Stimulated activated CD8-positive, alpha-beta memory T cell treated with anti-CD3 and anti-CD28 coated beads, Interleukin-15, amount 100 ng/mL, for 1 hour (primary cell): ENCODE measurements at regions not wholly inside any gene's neighbourhood (a gene's known extent, or its start where the extent isn't known, plus 50 kb on each side); places are given as distances from the start of the nearest gene placed in this dataset.

Experiments
- DNase-seq: peaks from one replicate; pipeline ENCODE4 v3.0.0-alpha.2; 2020; ENCODE audit warnings: low read depth

DNA sequence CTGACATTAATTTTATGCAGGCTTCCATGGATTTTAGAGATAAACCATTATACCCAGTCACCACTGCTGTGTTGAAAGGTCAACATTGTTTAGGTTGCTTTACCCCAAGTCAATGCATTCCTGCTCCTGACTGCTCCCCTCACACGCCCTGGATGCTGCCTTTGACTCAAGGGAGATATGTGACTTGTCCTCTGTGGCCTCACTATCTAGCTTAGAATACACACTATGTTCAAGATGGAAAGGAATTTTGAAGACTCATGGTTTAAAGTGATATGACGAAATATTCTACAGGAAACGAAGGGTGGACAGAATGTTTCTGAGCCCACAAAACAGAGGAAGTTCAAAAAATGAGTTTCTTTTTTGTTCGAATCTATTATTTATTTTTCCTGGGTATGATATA, 170.4 kb upstream of the NR5A2 start:
- no peak for DNase-seq

- DNase-seq: no peak
These were observed 170.0 kb upstream of the NR5A2 start for GRCh38 chr1:199857516-199857915.

DNA sequence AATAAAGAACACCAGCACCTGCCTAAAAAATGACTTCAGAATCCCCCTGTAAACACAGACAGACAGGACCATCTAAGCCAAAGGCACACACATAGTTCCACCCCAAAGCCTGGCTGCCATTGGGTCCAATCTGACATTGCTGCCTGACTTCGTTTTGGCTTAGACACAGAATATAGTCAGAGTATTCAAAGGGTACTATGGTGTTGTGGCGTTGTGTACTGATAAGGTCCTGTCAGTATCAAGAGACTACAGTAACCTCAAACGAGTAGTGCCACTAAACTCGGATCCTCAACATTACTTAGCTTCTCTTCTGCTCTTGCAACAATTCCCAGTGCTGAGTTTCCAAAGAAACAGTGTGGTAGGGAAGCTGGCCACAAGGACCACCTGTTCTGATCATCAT, 169.3 kb upstream of the NR5A2 start:
- DNase-seq: no peak

DNA sequence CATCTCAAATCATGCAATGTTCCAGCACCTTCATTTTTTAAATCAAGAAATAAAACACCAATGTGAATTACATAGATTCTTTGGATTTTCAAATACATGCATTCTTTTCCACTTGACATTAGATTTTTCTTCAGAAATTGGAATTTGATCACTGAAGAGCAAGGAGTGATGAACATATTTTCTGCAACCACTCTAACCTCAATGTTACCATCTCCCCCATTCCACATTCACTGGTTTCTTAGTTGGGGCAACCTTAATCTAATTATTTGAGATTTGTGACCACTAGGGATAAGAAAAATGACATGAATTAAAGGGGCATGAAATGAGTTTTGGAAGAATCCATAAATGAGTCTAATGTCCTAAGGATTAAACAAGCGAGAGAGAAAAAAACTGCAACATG, 168.7 kb upstream of the NR5A2 start:
- DNase-seq: no peak

DNA sequence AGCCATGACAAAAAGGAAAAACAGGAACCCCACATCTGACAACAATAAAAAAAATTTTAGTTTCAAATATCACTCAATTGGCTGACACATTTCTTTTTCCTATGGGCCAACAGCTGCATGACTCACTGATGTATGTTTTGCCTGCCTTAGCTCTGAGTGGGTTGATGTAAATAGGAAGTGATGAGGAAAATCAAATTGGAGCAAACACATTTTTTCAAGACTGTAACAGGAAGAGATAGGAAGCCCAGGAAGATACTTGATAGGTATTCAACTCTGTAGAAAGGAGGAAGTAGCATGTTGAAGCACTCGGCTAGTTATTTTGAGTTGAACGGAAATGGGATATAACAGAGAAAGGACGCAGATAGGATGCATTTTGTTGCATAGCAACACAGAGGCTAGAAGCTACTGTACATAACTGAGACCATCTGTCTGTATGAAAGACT, 168.0 kb upstream of the NR5A2 start:
- DNase-seq: no peak

- DNase-seq: no peak
These were observed 166.3 kb upstream of the NR5A2 start for GRCh38 chr1:199861020-199861795.

DNA sequence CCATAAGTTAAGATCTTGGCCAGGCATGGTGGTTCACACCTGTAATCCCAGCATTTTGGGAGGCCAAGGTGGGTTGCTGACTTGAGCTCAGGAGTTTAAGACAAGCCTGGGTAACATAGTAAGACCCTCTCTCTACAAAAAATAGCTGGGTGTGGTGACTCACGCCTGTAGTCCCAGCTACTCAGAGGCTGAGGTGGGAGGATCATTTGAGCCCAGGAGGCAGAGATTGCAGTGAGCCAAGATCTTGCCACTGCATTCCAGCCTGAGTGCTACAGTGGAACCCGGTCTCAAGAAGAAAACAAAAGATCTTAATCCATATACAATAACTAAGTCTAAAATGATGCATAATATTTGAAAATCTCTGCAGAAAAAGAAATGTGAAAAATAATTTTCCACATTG, 165.5 kb upstream of the NR5A2 start:
- no peak for DNase-seq

GRCh38 chr1:199866210-199866617, 161.3 kb upstream of the NR5A2 start:
- DNase-seq: no peak

DNA sequence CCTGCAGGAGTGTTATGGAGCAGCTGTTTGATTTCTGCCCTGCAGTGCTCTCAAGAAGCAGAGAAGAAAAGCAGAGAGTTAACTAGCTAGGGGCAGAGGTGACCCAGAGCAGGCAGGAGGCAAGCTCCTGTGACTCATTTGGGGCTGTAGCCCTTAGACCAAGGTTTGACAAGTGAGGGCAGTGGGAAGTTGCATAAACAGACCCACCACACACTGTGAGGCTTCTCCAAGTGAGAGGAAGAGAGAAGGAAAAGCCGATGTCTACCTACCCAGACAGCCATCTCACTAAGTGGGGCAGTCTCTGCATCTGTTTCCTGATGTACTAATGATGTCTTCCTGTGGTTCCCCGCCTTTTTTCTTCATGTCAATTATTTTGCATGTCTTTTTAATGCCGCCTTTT, 159.9 kb upstream of the NR5A2 start:
- no peak for DNase-seq

GRCh38 chr1:199868777-199869176, 158.7 kb upstream of the NR5A2 start:
- no peak for DNase-seq

DNA sequence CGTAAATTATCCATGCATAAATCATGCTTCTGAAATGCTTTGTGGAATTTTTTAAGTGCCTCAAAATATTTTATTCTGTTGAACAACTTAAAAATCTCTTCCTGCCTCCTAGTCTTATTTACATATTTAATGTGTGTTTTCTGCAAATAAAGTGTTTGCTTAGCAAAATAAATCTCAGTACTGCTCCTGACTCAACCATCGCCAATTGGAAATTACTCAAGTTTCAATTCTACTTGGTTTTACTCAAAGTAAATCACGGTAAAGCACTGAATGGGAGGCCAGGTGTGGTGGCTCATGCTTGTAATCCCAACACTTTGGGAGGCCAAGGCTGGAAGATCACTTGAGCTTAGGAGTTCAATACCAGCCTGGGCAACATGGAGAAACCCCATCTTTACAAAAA, 152.2 kb upstream of the NR5A2 start:
- no peak for DNase-seq

- DNase-seq: no peak
These were observed 151.7 kb upstream of the NR5A2 start for GRCh38 chr1:199875856-199876255.

DNA sequence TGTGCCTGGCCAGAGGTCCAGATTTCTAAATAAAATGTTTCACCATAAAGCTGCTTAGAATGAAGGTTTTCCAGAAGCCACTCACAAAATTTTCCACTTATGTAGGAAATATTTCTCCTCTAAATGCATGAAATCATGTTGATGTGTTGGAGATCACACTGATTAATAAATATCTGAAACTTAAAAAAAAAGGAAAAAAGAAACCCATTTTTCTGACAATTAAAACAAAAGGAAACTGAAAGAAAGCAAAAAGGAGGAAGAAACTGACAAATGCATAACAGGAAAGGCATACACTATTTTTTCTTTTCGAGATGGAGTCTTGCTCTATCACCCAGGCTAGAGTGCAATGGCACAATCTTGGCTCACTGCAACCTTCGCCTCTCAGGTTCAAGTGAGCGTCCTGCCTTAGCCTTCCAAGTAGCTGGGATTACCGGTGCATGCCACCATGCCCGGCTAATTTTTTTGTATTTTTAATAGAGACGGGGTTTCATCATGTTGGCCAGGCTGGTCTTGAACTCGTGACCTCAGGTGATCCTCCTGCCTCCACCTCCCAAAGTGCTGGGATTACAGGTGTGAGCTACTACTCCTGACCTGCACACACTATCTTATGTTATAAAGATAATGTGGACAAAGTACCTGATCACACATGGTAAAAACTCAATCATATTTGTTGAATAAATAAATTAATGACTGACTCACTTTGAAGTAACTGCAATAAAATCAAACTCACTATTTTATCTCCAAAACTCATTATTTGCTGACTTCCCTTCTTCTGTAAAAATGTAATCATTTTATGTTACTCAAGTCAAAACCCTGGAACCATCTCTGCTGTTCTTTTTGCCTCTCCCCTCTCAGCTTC, 149.8 kb upstream of the NR5A2 start:
- DNase-seq: no peak

GRCh38 chr1:199878823-199879222, 148.7 kb upstream of the NR5A2 start:
- no peak for DNase-seq

GRCh38 chr1:199898654-199899053, 128.9 kb upstream of the NR5A2 start:
- no peak for DNase-seq

DNA sequence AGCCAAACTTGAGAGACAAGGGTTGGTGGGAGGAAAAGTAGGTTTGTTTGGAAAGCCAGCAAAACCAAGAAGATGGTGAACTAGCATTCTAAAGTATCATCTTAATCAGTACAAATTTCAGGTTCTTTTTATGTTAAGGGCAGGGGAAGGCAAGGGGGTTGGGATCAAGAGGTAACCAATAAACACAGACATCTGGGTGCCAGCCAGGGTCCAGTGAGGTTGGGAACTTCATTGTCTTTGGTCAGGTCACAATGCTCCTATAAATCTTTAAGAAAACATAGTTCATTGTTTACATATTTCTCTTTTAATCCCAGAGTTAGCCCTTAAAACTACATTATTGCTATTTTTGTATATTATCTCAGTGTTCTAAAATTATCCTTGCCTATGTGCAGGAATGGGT, 126.2 kb upstream of the NR5A2 start:
- DNase-seq: no peak

GRCh38 chr1:199907361-199907760, 120.1 kb upstream of the NR5A2 start:
- no peak for DNase-seq

DNA sequence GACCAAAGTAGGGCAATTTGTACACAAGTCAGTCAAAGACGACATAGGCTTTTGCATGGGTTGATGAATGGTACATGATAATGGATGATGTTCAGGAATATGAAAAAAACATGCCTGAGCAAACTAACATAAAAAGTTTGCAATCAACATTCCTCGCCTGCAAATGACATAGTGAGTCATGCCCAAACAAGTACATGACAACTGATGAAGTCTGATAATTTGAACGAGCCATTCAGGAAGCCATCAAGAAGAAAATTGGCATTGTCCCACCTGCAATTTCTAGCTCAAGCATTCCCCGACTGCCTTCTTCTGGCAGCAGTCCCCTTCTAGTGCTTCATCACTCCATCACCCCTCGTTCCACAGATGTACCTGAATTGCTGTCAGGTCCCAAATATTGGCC, 118.4 kb upstream of the NR5A2 start:
- DNase-seq: no peak

- DNase-seq: no peak
These were observed 114.2 kb upstream of the NR5A2 start for GRCh38 chr1:199913318-199913717.

- DNase-seq: no peak
These were observed 113.0 kb upstream of the NR5A2 start for GRCh38 chr1:199914546-199914945.

DNA sequence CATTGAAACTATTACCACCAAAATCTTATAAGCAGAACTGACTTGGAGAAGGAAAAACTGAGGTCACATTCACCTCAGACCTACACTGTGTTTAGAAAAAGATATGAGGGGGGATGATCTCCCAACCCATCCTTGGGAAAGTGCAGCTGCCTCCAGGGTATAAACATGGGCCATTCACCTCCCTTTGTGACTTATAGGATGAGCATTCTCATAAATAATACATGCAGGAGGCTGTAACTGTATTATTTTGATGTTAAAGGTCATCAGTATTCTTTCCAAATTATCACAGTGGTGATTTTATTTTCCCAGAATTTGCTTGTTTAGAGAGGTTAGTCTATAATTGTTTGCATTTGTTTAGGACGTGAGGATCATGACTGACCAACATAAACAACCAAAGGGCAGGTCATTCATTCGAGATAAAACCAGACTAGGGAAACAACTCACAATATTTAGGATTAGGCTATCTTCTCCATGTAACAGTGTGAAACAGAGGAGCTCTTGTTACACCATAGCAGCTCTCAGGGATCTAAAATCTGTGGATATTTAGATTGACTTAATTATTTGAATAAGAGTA, 109.2 kb upstream of the NR5A2 start:
- DNase-seq: no peak

- no peak for DNase-seq
These were observed 106.9 kb upstream of the NR5A2 start for GRCh38 chr1:199920635-199921034.

GRCh38 chr1:199929556-199929955, 98.0 kb upstream of the NR5A2 start:
- no peak for DNase-seq
